ENCODE measurements at regions not wholly inside any gene's neighbourhood (a gene's known extent, or its start where the extent isn't known, plus 50 kb on each side); places are given as distances from the start of the nearest gene placed in this dataset.

DNA sequence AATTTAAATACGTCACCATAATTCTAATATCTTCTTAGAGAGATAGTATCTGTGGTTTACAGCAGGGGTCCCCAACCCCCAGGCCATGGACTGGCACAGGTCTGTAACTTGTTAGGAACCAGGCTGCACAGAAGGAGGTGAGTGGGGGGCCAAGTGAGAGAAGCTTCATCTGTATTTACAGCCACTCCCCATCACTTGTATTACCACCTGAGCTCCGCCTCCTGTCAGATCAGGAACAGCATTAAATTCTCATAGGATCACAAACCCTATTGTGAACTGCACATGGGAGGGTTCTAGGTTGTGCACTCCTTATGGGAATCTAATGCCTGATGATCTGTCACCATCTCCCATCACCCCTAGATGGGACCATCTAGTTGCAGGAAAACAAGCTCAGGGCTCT is 282.6 kb downstream of the ICOS start:
- no peak for DNase-seq
- no peak overlapping the region for H3K4me3 ChIP-seq
- no peak overlapping the region for H3K27ac ChIP-seq
- no peaks in the 10 kb centered on the region for H3K36me3 ChIP-seq
- H3K27me3 ChIP-seq = no peaks in the 10 kb centered on the region
- H3K9me3 ChIP-seq = no peaks in the 10 kb centered on the region
- TF ChIP-seq, protein P1, sequence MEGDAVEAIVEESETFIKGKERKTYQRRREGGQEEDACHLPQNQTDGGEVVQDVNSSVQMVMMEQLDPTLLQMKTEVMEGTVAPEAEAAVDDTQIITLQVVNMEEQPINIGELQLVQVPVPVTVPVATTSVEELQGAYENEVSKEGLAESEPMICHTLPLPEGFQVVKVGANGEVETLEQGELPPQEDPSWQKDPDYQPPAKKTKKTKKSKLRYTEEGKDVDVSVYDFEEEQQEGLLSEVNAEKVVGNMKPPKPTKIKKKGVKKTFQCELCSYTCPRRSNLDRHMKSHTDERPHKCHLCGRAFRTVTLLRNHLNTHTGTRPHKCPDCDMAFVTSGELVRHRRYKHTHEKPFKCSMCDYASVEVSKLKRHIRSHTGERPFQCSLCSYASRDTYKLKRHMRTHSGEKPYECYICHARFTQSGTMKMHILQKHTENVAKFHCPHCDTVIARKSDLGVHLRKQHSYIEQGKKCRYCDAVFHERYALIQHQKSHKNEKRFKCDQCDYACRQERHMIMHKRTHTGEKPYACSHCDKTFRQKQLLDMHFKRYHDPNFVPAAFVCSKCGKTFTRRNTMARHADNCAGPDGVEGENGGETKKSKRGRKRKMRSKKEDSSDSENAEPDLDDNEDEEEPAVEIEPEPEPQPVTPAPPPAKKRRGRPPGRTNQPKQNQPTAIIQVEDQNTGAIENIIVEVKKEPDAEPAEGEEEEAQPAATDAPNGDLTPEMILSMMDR (IDR thresholded peaks at IDR 0.05) = no peak
- TF ChIP-seq POLR2A (IDR thresholded peaks at IDR 0.05) = no peak
- H3K4me1 ChIP-seq = no peaks in the 10 kb centered on the region
- intact Hi-C loops (cut with DNase I; ENCODE audit: low total_unique reads) = no loop called here

DNA sequence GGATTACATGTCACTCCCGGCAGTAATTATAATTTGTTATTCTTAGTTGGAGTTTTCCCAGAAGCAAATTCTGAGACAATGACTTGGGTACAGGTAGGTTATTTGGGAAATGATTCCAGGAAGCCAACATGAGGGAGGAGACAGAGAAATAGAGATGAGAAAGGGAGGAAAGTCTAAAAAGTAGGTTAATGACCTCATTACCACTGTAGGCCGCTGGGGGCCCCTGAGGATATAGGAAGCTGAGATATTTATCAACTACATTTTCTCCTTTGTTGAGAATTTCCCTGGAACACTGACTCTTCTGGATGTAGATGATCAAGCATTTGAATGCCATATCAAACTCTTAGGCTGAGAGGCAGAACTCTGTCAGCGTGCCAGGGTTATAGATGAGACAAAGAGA is 284.3 kb downstream of the ICOS start:
- Histone ChIP-seq H3K4me1 (no peaks in the 10 kb centered on the region), H3K27ac (no peak overlapping the region), H3K4me3 (no peak overlapping the region), H3K36me3 (no peaks in the 10 kb centered on the region), H3K27me3 (no peaks in the 10 kb centered on the region), H3K9me3 (no peaks in the 10 kb centered on the region)
- intact Hi-C loops (cut with DNase I; ENCODE audit: low total_unique reads) = no loop called here
- DNase-seq = no peak
- TF ChIP-seq, protein P1 (IDR thresholded peaks at IDR 0.05) = no peak
- no peak for TF ChIP-seq POLR2A (IDR thresholded peaks at IDR 0.05)

DNA sequence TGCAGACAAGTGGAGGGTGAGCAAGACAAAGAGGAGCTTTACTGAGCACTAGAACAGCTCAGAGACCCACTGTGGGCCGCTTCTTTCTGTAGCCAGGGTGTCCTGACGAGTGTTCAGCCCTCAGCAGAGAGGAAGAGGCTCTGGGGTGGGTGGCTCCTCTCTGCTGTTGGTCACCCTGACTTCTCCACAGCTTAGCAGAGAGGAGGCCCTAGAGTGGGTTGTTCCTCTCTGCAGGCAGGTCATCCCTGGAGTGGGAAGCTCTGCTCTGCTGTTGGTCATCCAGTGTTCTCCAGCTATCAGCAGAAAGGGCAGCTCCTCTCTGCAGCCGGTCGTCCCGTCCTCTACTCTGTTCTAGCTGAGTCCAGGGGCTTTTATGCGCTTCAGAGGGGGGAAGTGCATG is 286.5 kb downstream of the ICOS start:
- no peaks in the 10 kb centered on the region for H3K9me3 ChIP-seq
- no peak overlapping the region for H3K4me3 ChIP-seq
- no peaks in the 10 kb centered on the region for H3K36me3 ChIP-seq
- no peak for DNase-seq
- no peaks in the 10 kb centered on the region for H3K27me3 ChIP-seq
- no peak overlapping the region for H3K27ac ChIP-seq
- TF ChIP-seq, protein P1 (IDR thresholded peaks at IDR 0.05) = no peak
- TF ChIP-seq POLR2A (IDR thresholded peaks at IDR 0.05) = no peak
- intact Hi-C loops (cut with DNase I; ENCODE audit: low total_unique reads) = no loop called here
- no peaks in the 10 kb centered on the region for H3K4me1 ChIP-seq

DNA sequence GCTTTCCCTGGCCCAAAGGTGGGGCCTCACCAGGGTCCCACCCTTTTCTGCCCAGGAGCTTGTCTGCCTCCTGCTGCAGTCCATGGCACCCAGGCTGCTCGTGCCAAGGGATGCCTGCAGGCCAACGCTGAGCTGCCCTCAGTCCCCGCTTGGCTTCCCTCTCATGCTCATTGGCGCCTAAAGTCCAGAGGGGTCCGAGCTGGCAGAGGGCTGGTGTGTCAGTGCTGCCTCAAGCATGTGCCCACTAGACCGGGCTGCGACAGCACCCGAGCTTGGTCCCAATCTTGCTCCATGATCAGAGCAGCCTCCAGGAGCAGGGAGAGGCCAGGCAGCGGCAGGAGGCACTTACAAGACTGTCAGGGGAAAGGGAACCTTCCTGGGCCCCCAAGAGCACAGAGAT is 287.0 kb downstream of the ICOS start:
- Histone ChIP-seq H3K27ac (no peak overlapping the region), H3K4me3 (no peak overlapping the region), H3K9me3 (no peaks in the 10 kb centered on the region), H3K4me1 (no peaks in the 10 kb centered on the region), H3K36me3 (no peaks in the 10 kb centered on the region), H3K27me3 (no peaks in the 10 kb centered on the region)
- DNase-seq = no peak
- intact Hi-C loops (cut with DNase I; ENCODE audit: low total_unique reads) = no loop called here
- TF ChIP-seq, protein P1 (IDR thresholded peaks at IDR 0.05) = no peak
- TF ChIP-seq POLR2A (IDR thresholded peaks at IDR 0.05) = no peak

GRCh38 chr2:204225671-204226073 is 289.1 kb downstream of the ICOS start:
- H3K27me3 ChIP-seq = no peaks in the 10 kb centered on the region
- H3K4me1 ChIP-seq = no peaks in the 10 kb centered on the region
- no peak overlapping the region for H3K4me3 ChIP-seq
- TF ChIP-seq, protein P1 (IDR thresholded peaks at IDR 0.05) = no peak
- TF ChIP-seq POLR2A (IDR thresholded peaks at IDR 0.05) = no peak
- no peak overlapping the region for H3K27ac ChIP-seq
- H3K9me3 ChIP-seq = no peaks in the 10 kb centered on the region
- no peaks in the 10 kb centered on the region for H3K36me3 ChIP-seq
- intact Hi-C loops (cut with DNase I; ENCODE audit: low total_unique reads) = no loop called here
- DNase-seq = no peak

Measured in uterus (tissue), 3 donors.